ENCODE measurements at regions not wholly inside any gene's neighbourhood (a gene's known extent, or its start where the extent isn't known, plus 50 kb on each side); places are given as distances from the start of the nearest gene placed in this dataset.

GRCh38 chr14:71597955-71598660, 334.1 kb upstream of the RGS6 start:
- no TSS peak for BruUV-seq (replicated peaks)
- Histone ChIP-seq H4K20me1 (replicated peaks; ENCODE audit: control insufficient read depth, insufficient read depth, low read length) (no peaks in the 10 kb centered on the region), H3K27ac (ENCODE audit: extremely low read depth, low read depth, low read length) (no peak overlapping the region), H3K36me3 (ENCODE audit: control insufficient read depth, insufficient read depth, low read length) (no peaks in the 10 kb centered on the region), H3K4me1 (replicated peaks in 1 of 2; ENCODE audit: control insufficient read depth in 2 of 2, insufficient read depth in 2 of 2, low read length in 2 of 2) (peaks cover 0 to 5% of the 10 kb centered on the region in 2 experiments; a peak in 1 of 5 replicates), H3K4me3 (no peak overlapping the region), H3K9me1 (ENCODE audit: control insufficient read depth, insufficient read depth, low read length) (no peaks in the 10 kb centered on the region), H3K4me2 (ENCODE audit: insufficient read depth, low read length) (no peak overlapping the region), H3K9me3 (replicated peaks; ENCODE audit: control insufficient read depth, insufficient read depth, low read depth, low read length) (no peaks in the 10 kb centered on the region), H3K79me2 (ENCODE audit: control insufficient read depth, insufficient read depth, low read length) (no peaks in the 10 kb centered on the region), H2AFZ (ENCODE audit: low read depth, low read length) (no peak overlapping the region), H3K9ac (ENCODE audit: insufficient read depth in 1 of 2, low read depth in 2 of 2, low read length in 2 of 2) (no peak overlapping the region), H3K27me3 (ENCODE audit: control insufficient read depth in 2 of 2, insufficient read depth in 2 of 2, low read length in 2 of 2) (no peaks in the 10 kb centered on the region)
- intact Hi-C loops (cut with micrococcal nuclease) (no loop called here), in situ Hi-C loops (cut with MboI) (no loop called here)
- ChIA-PET POLR2A (no interaction called here), CTCF (ENCODE audit: low intra/inter-chr PET ratio) (no interaction called here)
- WGBS (ENCODE audit: insufficient coverage, low coverage, missing lambda C conversion rate) = 76% methylated on average over 4 of the region's 4 CpGs
- ATAC-seq (no peak), FAIRE-seq (no peak), DNase-seq (ENCODE audit: extremely low read depth in 1 of 4, low spot score in 3 of 4) (no peak)
- TF ChIP-seq HBP1 (CRISPR knock-in tag; IDR thresholded peaks at IDR 0.05) (no peak), YY1 (IDR thresholded peaks at IDR 0.05; ENCODE audit: borderline replicate concordance in 1 of 3, control insufficient read depth in 1 of 3, extremely low read depth in 1 of 3, insufficient read depth in 3 of 3, insufficient read length in 1 of 3, insufficient replicate concordance in 2 of 3, low read depth in 1 of 3, low read length in 2 of 3) (no peak), NFXL1 (CRISPR knock-in tag; IDR thresholded peaks at IDR 0.05) (no peak), ARID3B (CRISPR knock-in tag; IDR thresholded peaks at IDR 0.05; ENCODE audit: borderline replicate concordance) (no peak), THRB (CRISPR knock-in tag; conservative IDR thresholded peaks at IDR 0.05) (no peak), CUX1 (CRISPR knock-in tag; IDR thresholded peaks at IDR 0.05) (no peak), ZNF561 (CRISPR knock-in tag; conservative IDR thresholded peaks at IDR 0.05) (no peak), NONO (IDR thresholded peaks at IDR 0.05; ENCODE audit: low read depth in 2 of 2, low read length in 1 of 2) (no peak)

All from K562 (cell line).